ENCODE measurements at regions not wholly inside any gene's neighbourhood (a gene's known extent, or its start where the extent isn't known, plus 50 kb on each side); places are given as distances from the start of the nearest gene placed in this dataset.

DNA sequence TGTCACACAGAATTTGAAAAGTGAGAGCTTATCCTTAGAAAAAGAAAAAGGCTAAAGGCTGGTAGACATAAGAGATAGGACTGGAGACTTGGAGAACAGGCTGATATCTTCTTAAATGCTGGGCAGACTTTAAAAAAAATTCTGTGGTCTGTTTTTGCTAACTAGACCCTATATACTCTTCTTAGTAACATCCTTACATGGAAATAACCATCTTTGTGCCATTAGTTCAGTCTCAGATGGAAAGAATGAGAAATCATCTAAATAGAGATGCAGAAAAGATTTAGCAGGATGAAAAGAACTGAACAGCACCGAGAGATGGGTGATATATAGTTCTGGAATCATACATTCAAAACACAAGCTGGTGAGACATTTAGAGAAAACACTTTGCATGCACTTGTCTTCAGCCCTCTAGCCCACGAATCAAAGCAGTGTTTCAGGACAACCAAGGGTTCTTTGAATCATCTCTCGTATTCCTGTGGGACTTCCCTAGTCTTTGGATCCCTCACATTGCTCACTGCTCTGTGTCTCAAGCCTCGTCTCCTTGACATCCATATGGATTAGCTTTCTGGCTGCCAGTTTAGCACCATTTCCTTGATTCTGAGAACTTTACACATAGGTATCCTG lies 93.0 kb upstream of the LYSMD4 start:
- TF ChIP-seq, protein P1, sequence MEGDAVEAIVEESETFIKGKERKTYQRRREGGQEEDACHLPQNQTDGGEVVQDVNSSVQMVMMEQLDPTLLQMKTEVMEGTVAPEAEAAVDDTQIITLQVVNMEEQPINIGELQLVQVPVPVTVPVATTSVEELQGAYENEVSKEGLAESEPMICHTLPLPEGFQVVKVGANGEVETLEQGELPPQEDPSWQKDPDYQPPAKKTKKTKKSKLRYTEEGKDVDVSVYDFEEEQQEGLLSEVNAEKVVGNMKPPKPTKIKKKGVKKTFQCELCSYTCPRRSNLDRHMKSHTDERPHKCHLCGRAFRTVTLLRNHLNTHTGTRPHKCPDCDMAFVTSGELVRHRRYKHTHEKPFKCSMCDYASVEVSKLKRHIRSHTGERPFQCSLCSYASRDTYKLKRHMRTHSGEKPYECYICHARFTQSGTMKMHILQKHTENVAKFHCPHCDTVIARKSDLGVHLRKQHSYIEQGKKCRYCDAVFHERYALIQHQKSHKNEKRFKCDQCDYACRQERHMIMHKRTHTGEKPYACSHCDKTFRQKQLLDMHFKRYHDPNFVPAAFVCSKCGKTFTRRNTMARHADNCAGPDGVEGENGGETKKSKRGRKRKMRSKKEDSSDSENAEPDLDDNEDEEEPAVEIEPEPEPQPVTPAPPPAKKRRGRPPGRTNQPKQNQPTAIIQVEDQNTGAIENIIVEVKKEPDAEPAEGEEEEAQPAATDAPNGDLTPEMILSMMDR (IDR thresholded peaks at IDR 0.05): no peak
- no peak for TF ChIP-seq POLR2A (IDR thresholded peaks at IDR 0.05)
